Loucy (cell line): ENCODE measurements at regions not wholly inside any gene's neighbourhood (a gene's known extent, or its start where the extent isn't known, plus 50 kb on each side); places are given as distances from the start of the nearest gene placed in this dataset.

Source experiments
- H2AFZ ChIP-seq: fragments of 200-600 bp; sonication (generic); 2 replicates; pipeline ENCODE4 v1.6.0; 2016; ENCODE audit warnings: antibody characterized with exemption, mild to moderate bottlenecking, low read length, moderate library complexity
- H3F3A ChIP-seq: fragments of 200-600 bp; 2 replicates; pipeline ENCODE4 v1.6.0; 2016; ENCODE audit warnings: antibody characterized with exemption, low read depth, mild to moderate bottlenecking
- H3K27me3 ChIP-seq: fragments of 200-600 bp; sonication (generic); 2 replicates; pipeline ENCODE4 v1.6.1; 2014; ENCODE audit warnings: low read length, mild to moderate bottlenecking; ENCODE audit not compliant: insufficient read depth, poor library complexity, severe bottlenecking
- H3K36me3 ChIP-seq: fragments of 200-600 bp; sonication (generic); 2 replicates; pipeline ENCODE4 v1.6.1; 2016; ENCODE audit warnings: low read length; ENCODE audit not compliant: insufficient read depth
- H3K4me1 ChIP-seq: fragments of 200-600 bp; sonication (generic); 2 replicates; pipeline ENCODE4 v1.5.1; 2014; ENCODE audit warnings: low read length, mild to moderate bottlenecking; ENCODE audit not compliant: insufficient read depth, poor library complexity, severe bottlenecking
- H3K4me2 ChIP-seq: fragments of 200-600 bp; sonication (generic); 2 replicates; pipeline ENCODE4 v1.6.0; 2014; ENCODE audit warnings: antibody characterized with exemption, low read length, low read depth, mild to moderate bottlenecking; ENCODE audit not compliant: poor library complexity, severe bottlenecking
- H3K4me3 ChIP-seq: fragments of 200-600 bp; sonication (generic); 2 replicates; pipeline ENCODE4 v1.5.1; 2014; ENCODE audit warnings: low read length, mild to moderate bottlenecking, mixed read lengths; ENCODE audit not compliant: poor library complexity, severe bottlenecking
- H3K79me2 ChIP-seq: fragments of 200-600 bp; sonication (generic); 2 replicates; pipeline ENCODE4 v1.6.1; 2014; ENCODE audit warnings: low read length; ENCODE audit not compliant: insufficient read depth
- H3K9ac ChIP-seq: fragments of 200-600 bp; sonication (generic); 2 replicates; pipeline ENCODE4 v1.6.0; 2014; ENCODE audit warnings: mild to moderate bottlenecking, low read depth, low read length, moderate library complexity; ENCODE audit not compliant: poor library complexity, severe bottlenecking
- H3K9me2 ChIP-seq: fragments of 200-600 bp; sonication (generic); replicated peaks from 2 replicates; pipeline ENCODE4 v1.6.1; 2016; ENCODE audit warnings: low read depth, low read length, mixed read lengths
- H3K9me3 ChIP-seq: fragments of 200-600 bp; sonication (generic); 2 replicates; pipeline ENCODE4 v1.6.1; 2014; ENCODE audit warnings: mild to moderate bottlenecking, antibody characterized with exemption, low read length, low read depth; ENCODE audit not compliant: insufficient read depth
- H4K20me1 ChIP-seq: fragments of 200-600 bp; sonication (generic); 2 replicates; pipeline ENCODE4 v1.6.0; 2014; ENCODE audit warnings: antibody characterized with exemption, low read length, mild to moderate bottlenecking; ENCODE audit not compliant: insufficient read depth, poor library complexity, severe bottlenecking
- CTCF ChIP-seq: fragments of 200-600 bp; sonication (generic); conservative IDR thresholded peaks from 2 replicates; pipeline ENCODE4 v1.5.1; 2014; ENCODE audit warnings: mild to moderate bottlenecking, antibody characterized with exemption, low read length
- EZH2phosphoT487 ChIP-seq: fragments of 200-600 bp; IDR thresholded peaks from 2 replicates; pipeline ENCODE4 v1.6.1; 2018; ENCODE audit warnings: antibody characterized with exemption, mild to moderate bottlenecking, moderate library complexity, borderline replicate concordance

GRCh38 chr11:115699326-115699725 is 195.1 kb upstream of the CADM1 start:
- H3K79me2 ChIP-seq = no peaks in the 10 kb centered on the region
- H3K4me1 ChIP-seq = no peaks in the 10 kb centered on the region
- H3K9ac ChIP-seq = no peak overlapping the region
- no peak overlapping the region for H3K4me3 ChIP-seq
- H3K9me3 ChIP-seq = peaks cover 11% of the 10 kb centered on the region; the same call in 1 of the 2 replicates
- no peak overlapping the region for H2AFZ ChIP-seq
- H3K4me2 ChIP-seq = no peak overlapping the region
- H4K20me1 ChIP-seq = no peaks in the 10 kb centered on the region
- no peaks in the 10 kb centered on the region for H3K36me3 ChIP-seq
- no peaks in the 10 kb centered on the region for H3K9me2 ChIP-seq
- no peaks in the 10 kb centered on the region for H3F3A ChIP-seq
- TF ChIP-seq EZH2phosphoT487 (no peak), CTCF (no peak)
- H3K27me3 ChIP-seq = no peaks in the 10 kb centered on the region

GRCh38 chr11:115698243-115698642 is 194.0 kb upstream of the CADM1 start:
- Histone ChIP-seq H3F3A (no peaks in the 10 kb centered on the region), H3K9me3 (peaks cover 11% of the 10 kb centered on the region; the same call in 1 of the 2 replicates), H3K4me3 (no peak overlapping the region), H3K9ac (no peak overlapping the region), H3K9me2 (no peaks in the 10 kb centered on the region), H3K36me3 (no peaks in the 10 kb centered on the region), H3K79me2 (no peaks in the 10 kb centered on the region), H4K20me1 (no peaks in the 10 kb centered on the region), H2AFZ (no peak overlapping the region), H3K4me2 (no peak overlapping the region), H3K4me1 (no peaks in the 10 kb centered on the region), H3K27me3 (no peaks in the 10 kb centered on the region)
- TF ChIP-seq EZH2phosphoT487 = no peak
- TF ChIP-seq CTCF = no peak

- Histone ChIP-seq H3K36me3 (no peaks in the 10 kb centered on the region), H3K4me3 (no peak overlapping the region), H3K9me2 (no peaks in the 10 kb centered on the region), H2AFZ (no peak overlapping the region), H3K9me3 (peaks cover 11% of the 10 kb centered on the region; the same call in 1 of the 2 replicates), H4K20me1 (no peaks in the 10 kb centered on the region), H3K4me1 (no peaks in the 10 kb centered on the region), H3K79me2 (no peaks in the 10 kb centered on the region), H3F3A (no peaks in the 10 kb centered on the region), H3K27me3 (no peaks in the 10 kb centered on the region), H3K4me2 (no peak overlapping the region), H3K9ac (no peak overlapping the region)
- TF ChIP-seq CTCF (no peak), EZH2phosphoT487 (no peak)
Measured at GRCh38 chr11:115696563-115696962, 192.3 kb upstream of the CADM1 start.
